ENCODE measurements at regions not wholly inside any gene's neighbourhood (a gene's known extent, or its start where the extent isn't known, plus 50 kb on each side); places are given as distances from the start of the nearest gene placed in this dataset.

GRCh38 chrX:40327085-40327484 is 229.3 kb upstream of the BCOR start:
- Mint-ChIP-seq H3K27ac (no peak overlapping the region), H3K4me3 (no peak overlapping the region), H3K27me3 (peaks cover 6% of the 10 kb centered on the region), H3K36me3 (no peaks in the 10 kb centered on the region), H3K9me3 (no peaks in the 10 kb centered on the region), H3K4me1 (no peaks in the 10 kb centered on the region)
- no peak for DNase-seq
- CTCF ChIA-PET: no interaction called here

DNA sequence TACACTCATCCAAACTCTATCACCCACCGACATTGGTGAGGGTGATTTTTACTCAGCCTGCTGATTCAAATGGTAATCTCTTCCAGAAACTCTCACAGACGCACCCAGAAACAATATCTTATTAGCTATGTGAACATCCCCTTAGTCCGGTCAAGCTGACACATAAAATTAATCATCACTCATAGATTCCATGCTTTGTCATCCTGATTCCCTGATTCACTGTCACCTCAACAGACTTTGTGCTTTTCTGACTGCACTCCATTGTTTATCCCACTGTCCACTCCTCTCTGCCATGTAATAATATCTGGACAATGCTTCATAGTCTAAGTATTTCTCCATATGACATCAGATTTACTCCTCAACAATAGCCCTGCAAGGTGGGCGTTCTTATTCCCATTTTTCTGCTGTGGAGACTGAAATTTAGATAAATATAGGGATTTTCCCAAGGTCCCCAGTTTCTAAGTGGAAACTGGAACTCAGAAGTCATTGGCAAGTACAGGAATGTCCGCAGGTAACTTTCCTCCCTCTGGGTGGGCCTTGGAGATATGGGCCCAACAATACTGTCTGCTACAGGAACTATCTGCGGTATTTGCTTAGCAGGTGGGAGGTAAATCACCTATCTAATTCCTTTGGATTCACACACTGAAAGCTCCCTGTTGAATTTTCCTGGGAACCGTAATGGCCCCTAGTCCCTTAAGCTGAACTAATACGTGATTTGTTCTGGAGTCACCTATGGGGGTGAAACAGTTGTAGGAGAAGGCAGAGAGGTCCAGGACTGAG is 228.6 kb upstream of the BCOR start:
- DNase-seq: no peak
- H3K27me3 Mint-ChIP-seq: peaks cover 6% of the 10 kb centered on the region
- CTCF ChIA-PET: no interaction called here
- no peak overlapping the region for H3K27ac Mint-ChIP-seq
- H3K9me3 Mint-ChIP-seq: no peaks in the 10 kb centered on the region
- H3K4me1 Mint-ChIP-seq: no peaks in the 10 kb centered on the region
- H3K36me3 Mint-ChIP-seq: no peaks in the 10 kb centered on the region
- H3K4me3 Mint-ChIP-seq: no peak overlapping the region

DNA sequence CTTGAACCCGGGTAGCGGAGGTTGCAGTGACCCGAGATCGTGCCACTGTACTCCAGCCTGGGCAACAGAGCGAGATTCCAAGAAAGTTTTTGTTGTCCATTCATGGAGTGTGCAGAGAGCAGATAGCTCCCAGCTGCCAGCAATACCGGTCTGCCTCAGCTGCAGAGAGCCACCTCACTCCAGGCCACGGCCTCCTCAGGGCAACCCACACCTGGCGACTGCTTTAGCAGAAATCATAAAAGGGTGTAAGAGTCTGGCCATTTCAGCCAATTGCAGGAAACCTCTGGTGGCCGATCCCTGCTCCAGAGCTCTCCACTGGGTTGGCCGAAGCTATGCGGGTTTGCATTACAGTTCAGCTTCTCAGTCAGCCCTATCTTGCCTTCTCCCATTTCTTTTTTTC is 227.4 kb upstream of the BCOR start:
- Mint-ChIP-seq H3K36me3 (no peaks in the 10 kb centered on the region), H3K27me3 (peaks cover 6% of the 10 kb centered on the region), H3K4me3 (no peak overlapping the region), H3K27ac (no peak overlapping the region), H3K9me3 (no peaks in the 10 kb centered on the region), H3K4me1 (no peaks in the 10 kb centered on the region)
- CTCF ChIA-PET: no interaction called here
- no peak for DNase-seq

DNA sequence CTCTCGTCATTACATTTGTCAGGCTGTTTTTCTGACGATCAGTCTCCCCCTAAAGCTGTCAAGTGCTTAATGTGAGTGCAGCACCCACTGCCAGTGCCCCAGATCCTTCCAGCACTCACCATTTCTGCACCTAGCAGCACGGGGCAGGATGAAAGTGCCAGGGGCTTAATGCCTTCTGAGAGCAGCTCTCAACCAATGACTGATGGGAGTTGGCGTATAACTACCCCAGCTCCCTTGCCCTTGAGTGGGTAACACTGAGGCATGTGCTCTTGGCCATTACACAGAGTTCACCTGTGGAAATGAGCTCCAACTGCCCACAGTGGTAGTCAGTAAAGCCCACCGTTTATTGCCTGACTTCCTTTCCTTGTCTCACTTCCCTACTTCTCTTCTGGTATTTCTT is 226.2 kb upstream of the BCOR start:
- no peaks in the 10 kb centered on the region for H3K9me3 Mint-ChIP-seq
- no peaks in the 10 kb centered on the region for H3K4me1 Mint-ChIP-seq
- H3K36me3 Mint-ChIP-seq: no peaks in the 10 kb centered on the region
- DNase-seq: no peak
- no peak overlapping the region for H3K4me3 Mint-ChIP-seq
- peaks cover 6% of the 10 kb centered on the region for H3K27me3 Mint-ChIP-seq
- CTCF ChIA-PET: no interaction called here
- no peak overlapping the region for H3K27ac Mint-ChIP-seq

DNA sequence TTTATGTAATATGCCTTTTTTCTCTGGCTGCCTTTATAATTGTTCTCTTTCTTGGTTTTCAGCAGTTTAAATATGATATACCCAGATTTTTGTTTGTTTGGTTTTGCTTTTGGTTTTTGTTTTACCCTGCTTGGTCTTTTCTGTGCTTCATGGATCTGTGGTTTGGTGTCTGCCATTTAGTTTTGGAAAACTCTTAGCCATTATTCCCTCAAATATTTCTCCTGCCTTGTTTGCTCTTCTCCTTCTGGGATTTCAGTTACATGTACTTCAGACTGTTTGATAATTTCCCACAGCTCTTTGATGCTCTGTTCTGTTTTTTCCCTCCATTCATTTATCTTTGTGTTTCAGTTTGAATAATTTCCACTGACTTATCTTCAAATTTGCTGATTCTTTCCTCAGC is 223.1 kb upstream of the BCOR start:
- Mint-ChIP-seq H3K9me3 (peaks cover 7% of the 10 kb centered on the region), H3K4me3 (no peak overlapping the region), H3K36me3 (no peaks in the 10 kb centered on the region), H3K27me3 (peaks cover 10% of the 10 kb centered on the region), H3K27ac (no peak overlapping the region), H3K4me1 (no peaks in the 10 kb centered on the region)
- no peak for DNase-seq
- CTCF ChIA-PET: no interaction called here

- Mint-ChIP-seq H3K4me3 (no peak overlapping the region), H3K27ac (no peak overlapping the region), H3K4me1 (no peaks in the 10 kb centered on the region), H3K36me3 (no peaks in the 10 kb centered on the region), H3K9me3 (peaks cover 11% of the 10 kb centered on the region), H3K27me3 (peaks cover 10% of the 10 kb centered on the region)
- CTCF ChIA-PET: no interaction called here
- no peak for DNase-seq
These were observed 221.0 kb upstream of the BCOR start for GRCh38 chrX:40318801-40319200.

DNA sequence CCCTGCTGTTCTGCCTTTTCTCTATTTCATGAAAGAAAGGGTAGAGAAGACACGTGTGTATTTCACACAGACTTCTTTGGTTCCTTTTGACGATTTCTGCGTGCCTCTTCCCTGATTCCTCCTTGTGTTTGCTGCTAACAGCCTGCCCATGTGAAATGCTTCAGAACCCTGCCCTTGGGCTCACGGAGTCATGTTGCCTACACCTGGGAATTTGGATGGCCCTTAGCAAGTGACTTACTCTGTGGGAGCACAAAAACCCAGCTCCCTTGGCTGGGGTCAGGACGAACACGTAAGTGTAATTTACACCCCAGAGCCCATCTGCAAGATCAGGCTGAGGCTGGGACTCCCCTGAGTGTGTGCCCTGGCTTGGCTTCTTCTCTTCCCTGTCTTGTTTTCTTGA is 220.3 kb upstream of the BCOR start:
- Mint-ChIP-seq H3K4me1 (no peaks in the 10 kb centered on the region), H3K27ac (no peak overlapping the region), H3K27me3 (peaks cover 7% of the 10 kb centered on the region), H3K9me3 (peaks cover 11% of the 10 kb centered on the region), H3K4me3 (no peak overlapping the region), H3K36me3 (no peaks in the 10 kb centered on the region)
- CTCF ChIA-PET: no interaction called here
- DNase-seq: no peak

DNA sequence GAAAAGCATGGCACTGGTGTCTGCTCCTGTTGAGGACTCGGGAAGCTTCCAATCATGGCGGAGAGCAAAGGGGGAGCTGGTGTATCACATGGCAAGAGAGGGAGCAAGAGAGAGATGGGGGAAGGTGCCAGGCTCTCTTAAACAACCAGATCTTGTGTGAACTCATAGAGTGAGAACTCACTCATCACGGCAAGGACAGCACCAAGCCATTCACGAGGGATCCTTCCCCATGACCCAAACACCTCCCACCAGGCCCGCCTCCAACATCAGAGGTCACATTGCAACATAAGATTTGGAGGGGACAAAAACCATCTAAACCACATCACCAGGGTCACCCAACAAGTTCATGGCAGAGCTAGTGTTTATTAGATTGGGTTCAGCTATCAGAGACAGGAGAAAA is 218.7 kb upstream of the BCOR start:
- Mint-ChIP-seq H3K27me3 (peaks cover 4% of the 10 kb centered on the region), H3K27ac (no peak overlapping the region), H3K36me3 (no peaks in the 10 kb centered on the region), H3K4me3 (no peak overlapping the region), H3K4me1 (no peaks in the 10 kb centered on the region), H3K9me3 (peaks cover 11% of the 10 kb centered on the region)
- CTCF ChIA-PET: no interaction called here
- DNase-seq: no peak

DNA sequence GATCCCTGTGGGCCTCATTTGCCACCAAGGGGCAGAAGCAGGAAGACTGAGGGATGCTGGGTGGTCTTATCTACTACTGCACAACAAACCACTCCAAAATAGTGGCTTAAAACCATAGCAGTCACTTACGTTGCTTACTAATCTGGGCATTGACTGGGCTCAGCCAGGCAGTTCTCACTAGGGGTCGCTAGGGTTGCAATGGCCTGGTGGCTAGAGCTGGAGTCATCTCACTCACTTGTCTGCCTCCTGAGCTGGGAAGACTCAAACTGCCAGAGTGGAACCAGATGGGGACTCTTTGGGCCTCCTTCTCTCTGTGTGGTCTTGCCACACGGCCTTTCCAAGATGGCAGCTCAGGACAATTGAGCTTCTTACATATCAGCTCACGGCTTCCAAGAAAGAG is 216.3 kb upstream of the BCOR start:
- Mint-ChIP-seq H3K9me3 (peaks cover 11% of the 10 kb centered on the region), H3K4me3 (no peak overlapping the region), H3K4me1 (no peaks in the 10 kb centered on the region), H3K27ac (no peak overlapping the region), H3K36me3 (no peaks in the 10 kb centered on the region), H3K27me3 (peaks cover 4% of the 10 kb centered on the region)
- DNase-seq: no peak
- CTCF ChIA-PET: no interaction called here

DNA sequence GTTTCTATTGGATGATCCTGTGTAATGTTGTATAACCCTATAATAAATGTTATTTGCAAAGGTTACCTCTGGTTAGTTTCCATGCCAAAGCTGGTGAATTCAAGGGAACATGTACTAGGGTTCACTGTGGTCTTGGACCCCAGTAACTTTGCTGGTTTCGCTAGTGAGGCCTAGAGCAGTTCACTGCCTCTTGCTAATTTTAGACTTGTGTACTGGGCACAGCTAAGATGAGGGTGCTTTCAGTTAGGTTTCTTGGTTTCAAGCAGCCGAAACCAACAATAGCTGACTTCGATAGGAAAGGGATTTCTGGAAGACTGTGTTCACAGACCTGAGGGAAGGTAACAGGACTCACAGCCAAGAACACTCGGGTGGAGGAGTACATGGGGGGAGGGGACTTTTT is 215.5 kb upstream of the BCOR start:
- Mint-ChIP-seq H3K36me3 (no peaks in the 10 kb centered on the region), H3K27ac (no peak overlapping the region), H3K27me3 (peaks cover 4% of the 10 kb centered on the region), H3K9me3 (peaks cover 11% of the 10 kb centered on the region), H3K4me1 (no peaks in the 10 kb centered on the region), H3K4me3 (no peak overlapping the region)
- no peak for DNase-seq
- CTCF ChIA-PET: no interaction called here

- no peak overlapping the region for H3K4me3 Mint-ChIP-seq
- no peaks in the 10 kb centered on the region for H3K36me3 Mint-ChIP-seq
- no peaks in the 10 kb centered on the region for H3K27me3 Mint-ChIP-seq
- H3K27ac Mint-ChIP-seq: no peak overlapping the region
- H3K4me1 Mint-ChIP-seq: no peaks in the 10 kb centered on the region
- DNase-seq: no peak
- CTCF ChIA-PET: no interaction called here
- peaks cover under 1% of the 10 kb centered on the region for H3K9me3 Mint-ChIP-seq
These were observed 212.7 kb upstream of the BCOR start for GRCh38 chrX:40310447-40310846.

DNA sequence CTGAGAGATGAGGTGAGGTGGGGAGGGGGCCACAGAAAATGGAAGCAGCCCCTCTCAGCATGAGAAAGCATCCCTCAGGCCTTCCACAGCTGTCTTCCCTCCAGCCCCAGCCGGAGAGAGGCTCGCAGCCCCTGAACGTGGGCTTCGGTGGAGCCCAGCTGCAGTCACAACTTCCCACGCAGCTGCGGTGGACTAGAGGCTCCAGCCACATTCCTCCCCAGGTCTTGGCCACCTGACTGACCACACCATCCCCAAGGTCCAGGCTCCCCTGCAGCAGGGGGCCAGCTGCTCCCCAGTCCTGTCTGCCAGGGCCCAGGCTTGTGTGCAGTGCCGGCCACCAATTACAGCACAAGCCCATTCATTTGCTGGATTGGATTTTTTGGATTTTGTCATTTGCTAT is 212.3 kb upstream of the BCOR start:
- H3K9me3 Mint-ChIP-seq: no peaks in the 10 kb centered on the region
- no peaks in the 10 kb centered on the region for H3K4me1 Mint-ChIP-seq
- no peak overlapping the region for H3K4me3 Mint-ChIP-seq
- no peaks in the 10 kb centered on the region for H3K27me3 Mint-ChIP-seq
- H3K36me3 Mint-ChIP-seq: no peaks in the 10 kb centered on the region
- no peak for DNase-seq
- no peak overlapping the region for H3K27ac Mint-ChIP-seq
- CTCF ChIA-PET: no interaction called here

GRCh38 chrX:40307871-40308270 is 210.1 kb upstream of the BCOR start:
- H3K27ac Mint-ChIP-seq: no peak overlapping the region
- H3K4me3 Mint-ChIP-seq: no peak overlapping the region

DNA sequence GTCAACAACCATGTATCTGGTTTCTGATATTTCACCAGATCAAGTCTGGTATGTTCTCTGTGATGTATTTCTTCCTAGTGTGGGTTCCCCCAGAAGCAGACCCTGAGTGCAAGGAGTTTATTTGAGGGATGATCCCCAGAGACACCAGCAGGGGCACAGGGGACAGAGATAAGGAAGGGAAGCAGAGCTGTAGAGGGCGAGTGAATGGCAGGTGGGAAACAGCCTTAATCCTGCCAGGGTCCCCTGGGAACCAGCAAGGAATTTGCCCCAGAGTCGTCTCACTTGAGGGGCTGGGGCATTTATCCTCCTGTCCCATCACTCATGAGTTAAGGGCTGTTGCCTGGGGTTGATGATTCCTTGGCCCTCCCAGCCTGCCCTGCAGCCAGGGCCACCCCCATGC is 206.4 kb upstream of the BCOR start:
- no peak for DNase-seq
- Mint-ChIP-seq H3K4me1 (peaks cover 3% of the 10 kb centered on the region), H3K4me3 (no peak overlapping the region), H3K27me3 (no peaks in the 10 kb centered on the region), H3K9me3 (no peaks in the 10 kb centered on the region), H3K36me3 (no peaks in the 10 kb centered on the region), H3K27ac (no peak overlapping the region)
- CTCF ChIA-PET: no interaction called here

More at GRCh38 chrX:40307871-40308270, 210.1 kb upstream of the BCOR start:
- DNase-seq: no peak
- Mint-ChIP-seq H3K9me3 (no peaks in the 10 kb centered on the region), H3K36me3 (no peaks in the 10 kb centered on the region), H3K4me1 (no peaks in the 10 kb centered on the region), H3K27me3 (no peaks in the 10 kb centered on the region)
- CTCF ChIA-PET: no interaction called here

GRCh38 chrX:40303256-40304077 is 205.7 kb upstream of the BCOR start:
- no peak overlapping the region for H3K27ac Mint-ChIP-seq
- CTCF ChIA-PET: no interaction called here
- peaks cover 3% of the 10 kb centered on the region for H3K4me1 Mint-ChIP-seq
- H3K4me3 Mint-ChIP-seq: no peak overlapping the region
- no peaks in the 10 kb centered on the region for H3K36me3 Mint-ChIP-seq
- no peaks in the 10 kb centered on the region for H3K9me3 Mint-ChIP-seq
- H3K27me3 Mint-ChIP-seq: no peaks in the 10 kb centered on the region
- no peak for DNase-seq
